HG03439 (cell line): ENCODE measurements at regions not wholly inside any gene's neighbourhood (a gene's known extent, or its start where the extent isn't known, plus 50 kb on each side); places are given as distances from the start of the nearest gene placed in this dataset.
A peak's percentile ranks its signal among the peaks of the same experiment; 100 is the strongest.

Experiments used
- ATAC-seq: cut with Tn5 transposase; IDR thresholded peaks from one replicate; pipeline ENCODE4 v1.9.1; 2021; ENCODE audit warnings: mild to moderate bottlenecking, moderate library complexity; ENCODE audit not compliant: unreplicated experiment

DNA sequence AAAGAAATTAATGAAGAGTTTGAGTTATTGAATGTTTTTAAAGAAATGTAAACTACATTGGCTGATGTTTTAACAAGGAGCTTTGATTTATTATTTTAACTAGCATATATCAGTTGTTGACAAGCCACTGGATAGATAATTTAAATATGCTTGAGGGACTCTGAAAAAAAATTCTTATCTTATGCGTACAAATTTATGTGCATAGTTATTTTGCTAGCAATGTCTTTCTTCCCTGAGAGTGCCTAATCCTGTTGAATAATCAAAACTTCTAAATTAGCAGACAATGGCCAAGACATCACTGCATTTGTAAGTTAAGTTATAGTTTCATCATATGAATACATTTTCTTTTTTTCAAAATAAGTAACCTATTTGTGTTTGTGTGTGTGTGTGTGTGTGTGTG lies 342.3 kb downstream of the MED10 start:
- no peak for ATAC-seq

DNA sequence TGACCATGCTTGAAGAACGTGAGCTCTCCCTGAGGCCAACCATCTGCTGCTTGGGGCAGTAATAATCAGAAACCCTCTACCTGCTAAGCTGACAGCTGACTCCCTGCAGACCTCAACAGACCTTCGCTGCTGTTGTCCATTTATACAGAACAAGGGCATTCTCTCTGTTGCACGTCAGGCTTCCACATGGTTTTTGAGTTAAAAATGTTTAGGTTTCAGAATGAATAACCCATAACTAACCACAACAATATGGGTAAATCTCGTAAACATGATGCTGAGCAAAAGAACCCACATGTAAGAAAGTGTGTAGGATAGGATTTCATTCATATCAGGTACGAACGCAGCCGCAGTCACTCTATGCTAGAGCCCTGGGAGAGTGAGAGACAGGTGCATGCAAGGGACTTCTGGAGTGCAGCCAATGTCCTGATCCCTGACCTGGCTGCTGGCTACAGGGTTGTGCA lies 348.5 kb downstream of the MED10 start:
- ATAC-seq = peak; percentile 73

DNA sequence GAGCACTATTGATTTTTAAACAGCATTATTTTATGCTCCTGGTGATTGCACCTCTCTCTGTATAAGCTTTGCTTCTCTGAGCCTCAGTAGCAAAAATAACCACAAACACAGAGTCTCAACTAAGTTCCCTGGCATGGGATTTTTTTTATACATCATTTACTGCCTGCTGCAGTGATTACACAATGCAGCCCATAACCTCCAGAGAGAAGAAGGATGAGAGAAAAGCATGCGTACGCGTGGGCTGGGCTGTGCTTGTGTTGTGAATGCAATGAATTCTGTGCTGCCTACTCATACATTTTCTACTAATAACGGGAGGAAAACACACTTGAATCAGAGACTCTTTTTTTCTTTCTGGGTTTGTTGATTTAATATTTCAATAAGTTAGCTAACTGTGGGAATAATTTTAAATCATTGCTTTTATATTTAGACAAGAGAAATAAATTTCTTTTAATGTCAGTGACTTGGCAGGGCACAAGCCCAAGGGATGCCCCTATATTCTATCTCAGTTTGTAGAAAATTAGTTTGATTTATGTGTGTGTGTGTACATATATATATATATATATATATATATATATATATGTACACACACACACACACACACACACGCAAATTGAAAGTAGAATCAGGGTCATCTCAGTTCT lies 351.5 kb downstream of the MED10 start:
- no peak for ATAC-seq

DNA sequence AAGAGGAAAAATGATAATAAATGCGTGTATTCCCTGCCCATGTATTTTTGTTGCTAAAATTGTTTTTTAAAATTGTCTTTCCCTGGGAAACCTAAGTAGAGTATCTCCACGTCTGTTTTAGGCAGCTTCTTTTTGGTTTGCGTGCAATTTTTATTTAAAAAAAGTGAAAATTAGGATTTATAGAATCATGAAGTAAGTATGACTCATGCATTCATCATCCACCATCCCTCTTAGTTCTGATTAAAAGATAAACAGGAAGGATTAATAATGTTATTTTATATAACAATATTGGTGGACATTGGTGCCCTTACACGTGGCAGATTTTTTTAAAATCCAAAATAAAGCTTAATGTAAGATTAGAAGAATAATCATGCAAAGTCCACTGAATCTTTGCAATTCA lies 358.7 kb downstream of the MED10 start:
- ATAC-seq = no peak

DNA sequence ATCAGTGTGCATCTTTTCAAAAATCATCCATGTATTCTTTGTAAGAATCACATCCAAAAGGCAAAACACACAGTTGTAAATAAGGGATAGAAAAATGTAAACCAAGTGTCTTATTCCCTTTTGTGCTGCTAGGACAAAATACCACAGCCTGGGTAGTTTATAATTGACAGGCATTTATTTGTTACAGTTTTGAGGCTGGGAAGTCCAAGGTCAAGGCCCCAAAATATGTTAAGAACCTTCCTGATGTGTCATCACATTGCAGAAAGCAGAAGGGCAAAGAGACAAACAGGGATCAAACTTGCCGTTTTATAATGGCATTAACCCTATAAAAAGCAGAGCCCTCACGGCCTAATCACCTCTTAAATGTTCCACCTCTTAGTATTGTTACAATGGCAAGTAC lies 364.8 kb downstream of the MED10 start:
- no peak for ATAC-seq

DNA sequence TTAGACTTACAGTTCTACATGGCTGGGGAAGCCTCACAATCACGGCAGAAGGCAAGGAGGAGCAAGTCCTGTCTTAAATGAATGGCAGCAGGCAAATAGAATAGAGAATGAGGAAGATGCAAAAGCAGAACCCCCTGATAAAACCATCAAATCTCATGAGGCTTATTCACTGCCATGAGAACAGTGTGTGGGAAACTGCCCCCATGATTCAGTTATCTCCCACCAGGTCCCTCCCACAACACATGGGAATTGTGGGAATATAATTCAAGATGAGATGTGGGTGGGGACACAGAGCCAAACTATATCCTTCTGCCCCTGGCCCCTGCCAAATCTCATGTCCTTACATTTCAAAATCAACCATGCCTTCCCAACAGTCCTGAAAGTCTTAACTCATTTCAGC lies 367.1 kb downstream of the MED10 start:
- no peak for ATAC-seq

DNA sequence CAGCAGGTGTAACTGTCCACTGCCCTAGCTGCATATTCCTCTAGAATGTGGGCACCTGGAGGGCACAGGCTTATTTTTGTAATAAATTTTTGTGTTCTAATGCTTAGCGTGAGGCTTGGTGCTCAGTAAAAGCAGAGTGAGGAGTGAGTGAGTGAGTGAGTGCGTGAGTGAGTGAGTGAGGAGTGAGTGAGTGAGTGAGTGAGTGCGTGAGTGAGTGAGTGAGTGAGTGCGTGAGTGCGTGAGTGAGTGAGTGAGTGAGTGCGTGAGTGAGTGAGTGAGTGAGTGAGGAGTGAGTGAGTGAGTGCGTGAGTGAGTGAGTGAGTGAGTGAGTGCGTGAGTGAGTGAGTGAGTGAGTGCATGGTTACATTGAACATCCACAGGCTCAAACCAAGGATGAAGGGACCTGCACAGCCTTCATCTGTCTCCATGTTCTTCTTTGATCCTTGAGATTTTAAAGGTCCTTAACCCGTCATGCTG lies 371.5 kb downstream of the MED10 start:
- ATAC-seq = no peak

DNA sequence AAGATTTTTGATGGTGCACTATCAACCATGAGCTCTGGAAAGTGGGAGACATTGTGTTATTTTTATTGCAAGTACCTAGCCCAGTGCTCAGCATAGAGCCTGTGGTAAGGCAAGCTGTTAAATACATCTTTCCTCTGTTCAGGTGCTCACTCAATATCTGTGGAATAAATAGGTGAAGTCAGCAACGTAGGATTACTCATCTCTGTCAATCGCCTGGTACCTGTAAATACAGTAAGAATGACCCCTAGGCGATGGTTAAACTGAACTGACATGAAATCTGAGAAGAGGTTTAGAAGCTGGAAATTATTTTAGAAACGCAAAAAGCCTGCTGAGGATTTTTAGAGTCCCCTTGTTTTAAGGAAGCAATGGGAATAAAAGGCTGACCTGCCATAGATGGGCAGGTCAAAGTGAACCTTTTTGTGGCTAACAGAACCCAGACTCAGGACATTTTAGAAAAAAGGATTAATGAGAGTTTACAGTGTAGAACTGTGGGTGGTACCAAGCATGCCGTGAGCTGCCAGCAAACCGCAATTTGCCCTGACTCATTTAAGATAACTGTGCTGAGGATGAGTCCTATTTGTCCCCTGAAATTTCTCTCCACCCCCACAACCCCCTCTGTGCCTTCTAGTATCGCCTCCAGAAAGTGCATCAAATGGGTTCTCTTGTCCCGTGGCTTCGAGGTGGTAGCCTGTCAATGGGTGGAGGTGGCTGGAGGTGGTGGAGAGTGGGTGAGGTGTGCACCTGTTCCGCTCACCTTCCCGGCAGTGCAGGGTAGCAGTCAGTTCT lies 375.1 kb downstream of the MED10 start:
- ATAC-seq = no peak

DNA sequence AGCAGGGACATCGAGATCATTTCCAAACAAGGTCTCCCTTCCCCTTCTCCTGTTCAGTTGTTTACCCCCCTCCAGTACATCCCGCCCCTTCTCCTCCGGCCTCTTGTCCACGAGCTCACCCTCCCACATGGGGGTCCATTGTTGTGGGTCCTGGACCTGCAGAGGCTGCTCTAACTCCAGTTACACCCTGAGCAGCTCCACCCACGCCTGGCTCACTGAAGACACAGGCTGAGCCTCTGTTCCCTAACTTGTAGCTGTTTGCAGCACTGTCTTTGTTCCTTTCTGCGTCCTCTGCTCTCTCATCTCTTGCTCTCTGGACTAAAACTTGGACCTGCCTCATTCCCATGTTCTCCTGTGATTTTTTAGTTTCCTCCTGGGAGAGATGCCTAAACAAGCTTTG lies 377.5 kb downstream of the MED10 start:
- ATAC-seq = no peak

DNA sequence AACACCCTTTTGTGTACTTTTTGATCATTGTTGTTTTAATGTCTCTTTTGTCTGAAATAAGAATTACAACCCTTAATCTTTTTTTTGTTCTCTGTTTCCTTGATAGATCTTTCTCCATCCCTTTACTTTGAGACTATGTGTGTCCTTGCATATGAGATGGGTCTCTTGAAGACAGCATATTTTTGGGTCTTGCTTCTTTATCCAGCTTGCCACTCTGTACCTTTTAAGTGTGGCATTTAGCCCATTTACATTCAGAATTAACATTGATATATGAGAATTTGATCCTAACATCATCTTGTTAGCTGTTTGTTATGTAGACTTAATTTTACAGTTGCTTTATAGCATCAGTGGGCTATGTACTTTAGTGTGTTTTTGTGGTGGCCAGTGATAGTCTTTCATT lies 382.5 kb downstream of the MED10 start:
- ATAC-seq = no peak

DNA sequence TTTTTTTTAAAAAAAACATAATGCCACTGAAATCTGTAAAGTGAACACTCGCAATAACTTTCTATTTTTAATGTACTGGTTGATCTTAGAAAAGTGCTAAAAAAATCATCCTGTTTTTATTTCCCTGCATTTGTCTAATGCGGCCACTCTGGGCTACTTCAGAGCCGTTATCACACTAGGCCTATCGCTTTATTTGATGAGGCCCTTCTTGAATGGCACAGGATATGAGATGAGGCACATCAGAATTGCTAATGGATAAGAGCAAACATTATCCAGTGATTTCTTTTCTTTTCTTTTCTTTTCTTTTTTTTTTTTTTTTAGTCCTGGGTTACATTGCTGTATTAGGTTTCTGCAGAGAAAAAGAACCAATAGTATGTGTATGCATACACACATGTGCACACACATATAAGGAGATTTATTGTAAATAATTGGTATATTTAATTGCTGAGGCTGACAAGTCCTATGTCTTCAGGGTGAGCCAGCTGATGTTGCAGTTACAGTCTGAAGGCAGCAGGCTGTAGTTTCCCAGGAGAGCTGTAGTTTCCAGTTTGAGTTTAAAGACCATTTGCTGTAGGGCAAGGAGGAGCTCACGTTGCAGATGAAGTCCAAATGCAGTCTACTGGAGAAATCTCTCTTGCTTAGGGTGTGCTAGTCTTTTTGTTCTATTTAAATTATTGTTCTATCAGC lies 391.7 kb downstream of the MED10 start:
- ATAC-seq = no peak

DNA sequence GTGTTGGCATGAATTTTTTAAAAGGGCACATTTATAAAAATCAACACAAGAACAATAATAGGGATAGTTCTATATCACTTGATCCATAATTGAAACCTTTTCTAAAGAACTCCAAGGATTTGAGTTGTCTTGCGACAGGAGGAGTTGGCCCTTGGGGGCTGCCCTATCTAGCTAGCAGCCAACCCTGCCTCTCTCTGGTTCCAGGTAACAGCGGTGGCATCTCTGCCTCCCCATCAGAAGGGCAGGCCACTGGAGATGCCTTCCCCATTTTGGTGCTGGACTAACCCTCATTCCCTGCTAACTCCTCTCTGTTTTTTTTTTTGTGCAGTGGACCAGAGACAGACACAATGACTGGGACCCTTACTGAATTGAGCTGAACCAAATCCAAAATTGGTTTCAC lies 393.0 kb downstream of the MED10 start:
- no peak for ATAC-seq

DNA sequence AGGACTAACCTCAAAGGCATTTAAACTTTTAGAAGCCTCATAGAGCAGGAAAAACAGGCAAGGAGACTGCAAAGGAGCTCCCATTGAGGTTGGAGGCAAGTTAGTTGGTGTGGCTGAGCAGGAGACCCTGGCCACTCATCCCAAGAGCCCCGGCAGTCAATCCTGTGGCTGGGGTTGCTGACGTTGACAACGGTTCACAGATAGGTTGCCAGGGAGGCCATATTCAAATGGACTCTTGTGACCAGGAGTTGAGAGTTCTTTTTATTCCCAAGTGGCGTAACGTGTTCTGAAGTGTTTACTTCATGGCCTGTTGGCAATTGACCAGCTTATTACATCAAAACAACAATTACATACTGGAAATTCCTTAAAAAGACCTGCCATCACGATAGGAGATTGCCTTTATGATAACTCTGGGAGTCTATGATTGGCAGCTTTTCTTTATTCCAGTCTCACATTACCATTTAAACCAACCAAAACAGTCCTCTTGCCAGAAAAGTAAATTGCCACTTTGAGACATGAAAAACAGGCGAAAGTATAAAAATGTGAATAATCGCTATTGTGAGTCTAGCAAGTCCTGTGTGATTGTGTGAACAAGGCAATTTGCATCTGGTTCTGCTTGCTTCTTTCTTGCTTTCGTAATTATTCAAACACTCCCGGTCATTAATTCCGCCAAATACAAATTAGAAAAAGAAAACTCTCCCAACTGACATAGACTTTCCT lies 394.9 kb downstream of the MED10 start:
- no peak for ATAC-seq

DNA sequence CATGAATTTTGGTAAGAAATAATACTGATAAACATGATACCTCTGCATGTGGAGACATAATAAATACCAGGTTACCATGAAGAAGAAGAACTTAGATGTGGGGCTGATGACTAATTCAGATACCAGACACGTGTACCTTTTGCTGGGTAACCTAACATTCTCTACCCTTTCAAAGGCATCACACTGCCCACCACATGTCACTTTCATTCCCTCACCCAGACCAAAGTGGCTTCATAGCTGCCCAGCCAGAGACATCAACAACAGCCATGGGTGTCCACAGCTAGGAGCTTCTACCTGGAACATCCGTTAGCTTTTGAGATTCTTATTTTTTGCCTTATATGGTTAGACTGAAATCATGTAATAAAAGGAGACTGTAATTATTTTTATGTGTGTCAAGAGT lies 396.8 kb downstream of the MED10 start:
- no peak for ATAC-seq

DNA sequence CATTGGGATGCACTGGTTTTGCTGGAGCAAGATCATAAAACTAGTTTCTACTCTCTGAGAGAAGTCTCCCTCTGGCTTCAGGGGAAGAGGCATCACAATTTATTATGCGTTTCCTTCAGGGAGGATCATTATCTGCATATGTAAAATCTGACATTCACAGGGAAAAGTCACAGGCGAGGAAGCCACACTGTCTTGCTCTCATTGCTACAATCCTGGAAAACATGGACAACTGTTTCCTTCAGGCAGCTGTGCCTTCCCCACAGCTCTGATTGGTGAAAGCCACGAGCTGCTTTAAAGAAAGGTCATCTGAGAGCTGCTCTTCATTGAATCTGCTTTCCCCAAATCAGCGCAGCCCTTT lies 397.8 kb downstream of the MED10 start:
- no peak for ATAC-seq

DNA sequence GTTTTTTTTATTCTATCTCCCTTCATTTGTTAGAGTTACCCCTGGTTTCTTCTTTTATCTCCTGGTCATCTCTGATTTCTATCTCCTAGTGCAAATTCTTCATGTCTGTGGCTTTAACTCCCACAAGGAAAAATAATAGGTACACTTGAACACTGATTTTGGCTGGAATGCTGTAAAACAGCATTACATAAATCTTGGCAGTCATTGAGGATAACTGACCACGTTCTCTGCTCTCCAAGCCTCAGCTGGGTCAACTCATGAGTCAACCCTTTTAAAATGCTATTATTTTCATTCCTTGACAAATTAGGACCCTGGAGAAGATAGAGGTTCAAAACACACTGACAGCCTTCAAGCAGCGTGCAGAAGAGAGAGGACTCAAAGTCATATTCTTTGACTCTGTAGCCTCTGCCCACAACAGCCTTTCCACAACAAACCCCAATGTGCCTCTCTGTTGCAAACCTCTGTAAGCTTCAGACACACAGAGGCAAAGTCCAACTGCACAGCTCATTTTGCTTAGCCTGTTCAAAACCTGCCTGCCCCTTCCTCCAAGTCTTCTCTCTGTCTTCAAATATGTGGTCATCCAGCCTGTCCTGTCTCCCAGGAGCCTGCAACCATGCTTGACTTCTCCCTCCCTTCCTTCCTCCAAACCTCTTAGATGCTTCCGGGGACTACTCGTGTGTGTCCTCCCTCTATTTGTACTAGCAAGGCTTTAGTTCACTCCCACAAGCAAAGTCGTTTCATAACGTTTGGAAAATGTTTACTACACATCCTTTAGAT lies 398.4 kb downstream of the MED10 start:
- no peak for ATAC-seq

DNA sequence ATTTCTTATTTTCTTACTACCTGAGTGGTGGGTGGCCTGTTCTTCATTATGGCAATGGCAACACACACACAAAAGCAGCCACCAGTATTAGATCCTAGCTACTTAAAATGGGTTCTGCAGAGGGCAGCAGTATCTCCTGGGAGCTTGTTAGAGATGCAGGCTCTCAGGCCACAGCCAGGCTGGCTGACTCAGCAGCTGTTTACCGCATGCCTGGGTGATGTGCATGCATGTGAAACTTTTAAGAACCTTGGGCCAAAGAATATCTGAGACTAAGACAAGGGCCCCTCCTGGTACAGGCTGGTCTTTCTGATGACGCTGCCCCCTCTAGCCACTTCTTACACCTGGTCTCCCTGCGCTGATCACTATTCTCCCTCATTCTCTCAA lies 399.0 kb downstream of the MED10 start:
- ATAC-seq = no peak

DNA sequence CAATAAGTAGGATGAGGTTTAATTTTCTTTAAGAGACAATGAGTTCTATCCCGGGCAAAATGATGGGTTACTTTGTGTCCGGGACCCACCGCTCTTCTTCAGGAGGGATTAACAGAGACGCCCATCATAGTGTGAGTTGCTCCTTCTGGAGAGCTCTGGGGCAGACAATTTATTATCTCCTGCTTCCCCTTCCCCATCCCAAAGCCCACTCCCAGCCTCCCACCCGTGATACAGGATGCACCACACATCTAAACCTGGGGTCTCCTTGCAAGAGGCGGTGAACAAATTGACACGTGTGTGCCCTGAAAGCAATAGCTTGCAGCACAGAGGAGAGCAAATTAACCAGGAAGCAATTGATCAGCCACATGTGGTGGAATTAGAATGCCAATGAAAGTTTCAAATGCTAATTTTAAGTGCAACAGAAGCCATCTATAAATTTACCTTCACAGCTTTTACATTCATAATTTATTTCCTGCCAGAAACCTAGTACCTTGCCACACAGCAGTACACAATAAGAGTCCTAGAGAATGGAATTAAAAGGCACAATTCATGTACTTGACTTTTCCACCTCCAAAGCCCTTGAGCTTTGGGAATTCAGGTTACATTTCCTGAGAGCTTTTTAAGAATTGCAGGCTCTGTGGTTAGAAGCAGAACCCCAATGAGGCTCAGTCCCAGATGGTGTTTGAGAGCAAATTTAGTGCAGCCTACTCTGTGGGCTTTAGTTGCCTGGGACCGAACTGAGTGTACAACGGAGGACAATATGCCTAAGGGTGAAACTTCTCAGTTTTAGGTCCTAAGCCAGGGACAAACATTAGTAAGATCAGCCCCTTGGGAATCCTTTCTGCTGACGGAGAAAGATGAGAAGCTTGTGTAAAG lies 399.6 kb downstream of the MED10 start:
- ATAC-seq = no peak

DNA sequence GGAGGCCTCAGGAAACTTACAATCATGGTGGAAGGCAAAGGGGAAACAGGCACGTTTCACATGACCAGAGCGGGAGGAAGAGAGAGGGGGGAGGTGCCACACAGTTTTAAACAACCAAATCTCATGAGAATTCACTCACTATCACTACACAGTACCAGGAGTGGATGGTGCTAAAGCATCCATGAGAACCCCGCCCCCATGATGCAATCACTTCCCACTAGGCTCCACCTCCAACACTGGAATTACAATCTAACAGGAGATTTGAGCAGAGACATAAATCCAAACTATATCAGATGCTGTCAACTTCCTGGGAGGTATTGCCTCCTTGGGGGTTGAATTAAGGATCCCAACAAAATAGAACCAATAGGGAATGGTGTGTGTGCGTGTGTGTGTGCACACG lies 407.1 kb downstream of the MED10 start:
- no peak for ATAC-seq
